Breast epithelium (tissue), 4 donors: ENCODE measurements at regions not wholly inside any gene's neighbourhood (a gene's known extent, or its start where the extent isn't known, plus 50 kb on each side); places are given as distances from the start of the nearest gene placed in this dataset.

Experiments
- DNase-seq, 2 donors: peaks; one replicate each; pipeline ENCODE4 v3.0.0-alpha.2; 2019; ENCODE audit warnings: low spot score in 2 of 2
- H3K27ac ChIP-seq, 2 donors: fragments of 200-600 bp; sonication (generic) in 1 of 2; one replicate each; pipeline ENCODE4 v1.5.1; 2016 to 2019; ENCODE audit warnings: mild to moderate bottlenecking in 1 of 2
- H3K27me3 ChIP-seq, 2 donors: fragments of 200-600 bp; sonication (generic) in 1 of 2; one replicate each; pipeline versions ENCODE4 v1.5.1 to v1.6.0; 2017 to 2019; ENCODE audit warnings: control low read depth in 1 of 2, mild to moderate bottlenecking in 1 of 2
- H3K36me3 ChIP-seq: fragments of 200-600 bp; one replicate; pipeline ENCODE4 v1.5.1; 2019
- H3K4me1 ChIP-seq, 2 donors: fragments of 200-600 bp; sonication (generic); one replicate each; pipeline ENCODE4 v1.5.1; 2016 to 2019; ENCODE audit warnings: control low read depth in 1 of 2
- H3K4me3 ChIP-seq, 3 donors: fragments of 200-600 bp; sonication (generic); 1 replicate in 2 of 3; 2 replicates in 1 of 3; pipeline ENCODE4 v1.5.1; 2016 to 2019; ENCODE audit warnings: mild to moderate bottlenecking in 3 of 3, moderate library complexity in 2 of 3
- H3K9me3 ChIP-seq, 2 donors: fragments of 200-600 bp; sonication (generic) in 1 of 2; one replicate each; pipeline ENCODE4 v1.5.1; 2016 to 2019; ENCODE audit warnings: control low read depth in 1 of 2
- POLR2A ChIP-seq: fragments of 450-650 bp; IDR thresholded peaks from one replicate; pipeline ENCODE4 v1.6.1; 2016; ENCODE audit warnings: antibody characterized with exemption, mild to moderate bottlenecking, moderate library complexity
- POLR2AphosphoS5 ChIP-seq, 3 donors: sonication (generic); formaldehyde crosslinking; IDR thresholded peaks; one replicate each; pipeline ENCODE4 v1.6.1; 2017; ENCODE audit warnings: antibody characterized with exemption in 3 of 3
- intact Hi-C: fragments of 100-400 bp; cut with DNase I; formaldehyde crosslinking; loops from one replicate; pipeline ENCODE4 v1.15.1; 2023; ENCODE audit warnings: low total_unique reads
- TF ChIP-seq, protein P1 (sequence below), 3 donors: fragments of 450-650 bp; IDR thresholded peaks; one replicate each; pipeline ENCODE4 v1.5.1; 2016 to 2017; ENCODE audit warnings: antibody characterized with exemption in 3 of 3, mild to moderate bottlenecking in 3 of 3, moderate library complexity in 3 of 3

DNA sequence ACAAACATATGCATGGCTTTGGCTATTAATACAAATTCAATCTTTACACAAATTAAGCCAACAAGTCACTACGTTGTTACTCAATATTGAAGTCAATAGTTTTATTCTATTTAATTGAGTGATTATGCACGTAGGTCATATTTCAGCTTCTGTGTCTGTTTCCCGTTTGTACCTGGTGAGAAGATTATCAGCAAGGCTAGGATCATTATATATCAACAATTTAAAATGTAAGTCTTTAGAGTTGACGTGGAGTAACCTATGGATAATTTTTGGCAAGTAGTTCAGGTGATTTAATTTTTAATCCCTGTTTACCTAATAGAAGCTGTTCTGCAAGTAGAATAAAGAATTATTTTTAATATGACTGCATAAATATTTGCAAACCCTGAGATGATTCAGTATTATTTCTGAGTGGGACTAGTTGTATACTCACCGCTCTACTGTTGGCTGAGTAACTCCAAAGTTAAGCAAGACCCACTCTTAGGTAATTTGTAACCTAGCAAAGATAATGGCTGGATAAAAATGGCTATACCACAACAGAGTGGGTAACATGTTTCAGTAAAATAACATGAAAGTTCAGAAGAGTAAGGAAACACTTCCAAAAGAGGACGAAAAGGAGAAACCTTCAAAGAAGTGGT lies 161.0 kb downstream of the HGF start:
- H3K36me3 ChIP-seq = no peaks in the 10 kb centered on the region
- H3K9me3 ChIP-seq = no peaks in the 10 kb centered on the region
- H3K4me1 ChIP-seq = no peaks in the 10 kb centered on the region
- no peaks in the 10 kb centered on the region for H3K27me3 ChIP-seq
- no peak for TF ChIP-seq POLR2AphosphoS5 (IDR thresholded peaks at IDR 0.05)
- TF ChIP-seq POLR2A = no peak
- TF ChIP-seq, protein P1, sequence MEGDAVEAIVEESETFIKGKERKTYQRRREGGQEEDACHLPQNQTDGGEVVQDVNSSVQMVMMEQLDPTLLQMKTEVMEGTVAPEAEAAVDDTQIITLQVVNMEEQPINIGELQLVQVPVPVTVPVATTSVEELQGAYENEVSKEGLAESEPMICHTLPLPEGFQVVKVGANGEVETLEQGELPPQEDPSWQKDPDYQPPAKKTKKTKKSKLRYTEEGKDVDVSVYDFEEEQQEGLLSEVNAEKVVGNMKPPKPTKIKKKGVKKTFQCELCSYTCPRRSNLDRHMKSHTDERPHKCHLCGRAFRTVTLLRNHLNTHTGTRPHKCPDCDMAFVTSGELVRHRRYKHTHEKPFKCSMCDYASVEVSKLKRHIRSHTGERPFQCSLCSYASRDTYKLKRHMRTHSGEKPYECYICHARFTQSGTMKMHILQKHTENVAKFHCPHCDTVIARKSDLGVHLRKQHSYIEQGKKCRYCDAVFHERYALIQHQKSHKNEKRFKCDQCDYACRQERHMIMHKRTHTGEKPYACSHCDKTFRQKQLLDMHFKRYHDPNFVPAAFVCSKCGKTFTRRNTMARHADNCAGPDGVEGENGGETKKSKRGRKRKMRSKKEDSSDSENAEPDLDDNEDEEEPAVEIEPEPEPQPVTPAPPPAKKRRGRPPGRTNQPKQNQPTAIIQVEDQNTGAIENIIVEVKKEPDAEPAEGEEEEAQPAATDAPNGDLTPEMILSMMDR (IDR thresholded peaks at IDR 0.05) = no peak
- intact Hi-C loops = no loop called here
- H3K4me3 ChIP-seq = no peak overlapping the region
- no peak overlapping the region for H3K27ac ChIP-seq
- no peak for DNase-seq

DNA sequence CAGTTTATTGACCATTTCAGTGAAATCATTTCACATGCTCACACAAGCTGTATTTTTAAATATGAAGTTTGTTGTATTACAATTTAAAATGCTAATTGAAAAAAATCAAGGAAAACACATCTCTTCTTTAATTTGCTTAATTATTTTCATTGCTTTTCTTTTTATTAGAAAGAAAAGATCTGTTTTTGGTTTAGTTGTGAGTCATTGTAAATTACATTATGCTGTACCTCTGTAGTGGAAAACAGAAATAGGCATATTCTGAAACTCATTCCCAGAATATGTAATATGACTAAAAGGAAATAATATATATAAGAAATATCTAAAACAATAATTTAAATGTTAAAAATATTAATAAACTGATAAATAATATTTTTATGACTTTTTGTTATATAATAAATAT lies 161.9 kb downstream of the HGF start:
- H3K4me3 ChIP-seq = no peak overlapping the region
- H3K27ac ChIP-seq = no peak overlapping the region
- H3K36me3 ChIP-seq = no peaks in the 10 kb centered on the region
- no peaks in the 10 kb centered on the region for H3K9me3 ChIP-seq
- DNase-seq = no peak
- TF ChIP-seq POLR2AphosphoS5 (IDR thresholded peaks at IDR 0.05) = no peak
- TF ChIP-seq POLR2A = no peak
- TF ChIP-seq, protein P1 (IDR thresholded peaks at IDR 0.05) = no peak
- no peaks in the 10 kb centered on the region for H3K4me1 ChIP-seq
- intact Hi-C loops = no loop called here
- no peaks in the 10 kb centered on the region for H3K27me3 ChIP-seq

DNA sequence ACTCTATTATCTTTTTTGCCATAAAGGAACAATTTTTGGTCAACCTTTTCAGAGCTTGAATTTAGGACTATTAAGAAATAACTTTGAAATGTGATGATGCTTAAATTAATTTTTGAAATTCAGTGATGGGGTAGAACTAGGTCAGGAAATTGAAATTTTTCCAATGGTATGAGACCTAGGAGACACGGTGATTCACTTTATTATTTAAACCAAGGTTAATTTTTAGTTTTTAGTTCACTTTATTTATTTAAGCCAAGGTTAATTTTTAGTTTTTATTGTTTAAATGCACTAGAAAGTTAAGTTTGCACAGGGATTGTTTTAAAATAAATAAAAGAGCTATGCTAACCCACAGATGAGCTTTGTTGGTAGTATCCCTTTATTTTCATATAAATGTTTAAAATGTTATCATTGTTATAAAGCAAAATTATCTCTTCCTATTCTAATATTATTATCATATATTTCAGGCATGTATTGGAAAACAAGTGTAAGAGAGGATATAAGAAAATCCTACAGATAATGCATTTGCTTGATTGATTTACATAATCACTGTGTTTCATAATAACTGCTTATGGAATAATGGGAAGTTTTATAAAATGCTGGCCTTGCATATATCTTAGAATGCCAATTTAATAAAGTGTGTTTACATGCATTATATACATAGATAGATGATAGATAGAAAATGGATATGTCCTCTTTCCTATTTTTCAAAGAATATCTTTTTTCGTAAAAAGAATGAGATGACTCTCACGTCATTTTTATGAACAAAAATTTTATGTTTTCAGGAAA lies 163.6 kb downstream of the HGF start:
- Histone ChIP-seq H3K4me3 (no peak overlapping the region), H3K27ac (no peak overlapping the region), H3K4me1 (no peaks in the 10 kb centered on the region), H3K9me3 (no peaks in the 10 kb centered on the region), H3K36me3 (no peaks in the 10 kb centered on the region), H3K27me3 (no peaks in the 10 kb centered on the region)
- TF ChIP-seq, protein P1 (IDR thresholded peaks at IDR 0.05) = no peak
- TF ChIP-seq POLR2A (no peak), POLR2AphosphoS5 (IDR thresholded peaks at IDR 0.05) (no peak)
- intact Hi-C loops = no loop called here
- DNase-seq = no peak

DNA sequence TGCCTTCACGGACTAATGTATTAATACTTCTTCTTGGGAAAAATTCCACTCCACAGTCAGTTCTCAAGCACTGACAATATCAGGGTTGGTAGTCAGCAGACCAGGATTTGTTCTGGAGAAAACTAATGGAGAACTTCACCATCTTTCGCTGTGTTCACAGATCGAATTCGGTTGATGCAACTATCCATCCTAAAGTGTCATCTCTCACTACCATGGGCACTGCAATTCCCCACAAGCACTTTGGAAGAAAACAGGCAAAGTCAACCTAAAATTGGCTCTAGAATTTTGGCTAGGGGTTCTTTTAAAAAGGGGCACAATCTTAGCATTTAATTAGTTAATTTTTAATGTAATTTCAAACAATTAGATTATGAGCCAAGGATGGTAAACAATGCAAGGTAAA lies 164.4 kb downstream of the HGF start:
- no peak for TF ChIP-seq POLR2AphosphoS5 (IDR thresholded peaks at IDR 0.05)
- TF ChIP-seq, protein P1 (IDR thresholded peaks at IDR 0.05) = no peak
- no peak for TF ChIP-seq POLR2A
- Histone ChIP-seq H3K36me3 (no peaks in the 10 kb centered on the region), H3K27ac (no peak overlapping the region), H3K4me3 (no peak overlapping the region), H3K4me1 (no peaks in the 10 kb centered on the region), H3K9me3 (no peaks in the 10 kb centered on the region), H3K27me3 (no peaks in the 10 kb centered on the region)
- intact Hi-C loops = no loop called here
- no peak for DNase-seq

DNA sequence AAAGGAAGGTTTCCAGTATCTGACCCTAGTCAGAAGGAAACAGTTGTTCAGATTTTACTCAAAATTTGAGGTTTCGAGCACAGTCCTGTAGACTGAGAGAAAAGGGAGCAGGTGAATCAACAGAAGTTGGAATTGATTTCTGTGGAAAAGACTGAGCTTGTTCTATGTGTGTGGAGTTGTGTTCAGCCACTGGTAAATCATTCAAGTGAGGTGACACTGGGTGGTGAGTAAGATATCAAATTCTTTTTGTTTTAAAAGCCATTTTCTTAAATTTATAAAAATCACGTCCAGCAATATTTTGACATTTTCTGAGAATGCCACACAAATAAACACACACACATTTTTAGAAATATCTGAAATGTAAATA lies 165.1 kb downstream of the HGF start:
- no peaks in the 10 kb centered on the region for H3K9me3 ChIP-seq
- TF ChIP-seq, protein P1 (IDR thresholded peaks at IDR 0.05) = no peak
- TF ChIP-seq POLR2A = no peak
- TF ChIP-seq POLR2AphosphoS5 (IDR thresholded peaks at IDR 0.05) = no peak
- intact Hi-C loops = no loop called here

More for the DNA sequence above, 165.1 kb downstream of the HGF start:
- H3K4me1 ChIP-seq = no peaks in the 10 kb centered on the region
- no peak overlapping the region for H3K4me3 ChIP-seq
- no peak for DNase-seq
- no peaks in the 10 kb centered on the region for H3K36me3 ChIP-seq
- H3K27ac ChIP-seq = no peak overlapping the region
- H3K27me3 ChIP-seq = no peaks in the 10 kb centered on the region
